ACC112 (cell line): ENCODE measurements at regions not wholly inside any gene's neighbourhood (a gene's known extent, or its start where the extent isn't known, plus 50 kb on each side); places are given as distances from the start of the nearest gene placed in this dataset.
A peak's percentile ranks its signal among the peaks of the same experiment; 100 is the strongest.

Experiments used
- H2AFZ ChIP-seq: fragments of 200-600 bp; sonication (generic); one replicate; pipeline ENCODE4 v1.6.0; 2017; ENCODE audit warnings: antibody characterized with exemption, low read length; ENCODE audit not compliant: unreplicated experiment
- H3K27ac ChIP-seq: fragments of 200-600 bp; sonication (generic); 2 replicates; pipeline ENCODE4 v1.5.1; 2014; ENCODE audit warnings: low read depth, mild to moderate bottlenecking, antibody characterized with exemption, low read length, moderate library complexity
- H3K27me3 ChIP-seq: fragments of 200-600 bp; sonication (generic); 2 replicates; pipeline ENCODE4 v1.6.1; 2014; ENCODE audit warnings: mild to moderate bottlenecking, antibody characterized with exemption, low read length, moderate library complexity, mixed read lengths; ENCODE audit not compliant: insufficient read depth
- H3K36me3 ChIP-seq: fragments of 200-600 bp; sonication (generic); 2 replicates; pipeline ENCODE4 v1.6.1; 2016; ENCODE audit warnings: mild to moderate bottlenecking, antibody characterized with exemption, low read length, moderate library complexity, mixed read lengths; ENCODE audit not compliant: insufficient read depth
- H3K4me1 ChIP-seq: fragments of 200-600 bp; sonication (generic); one replicate; pipeline ENCODE4 v1.6.1; 2016; ENCODE audit warnings: low read length, mixed read lengths; ENCODE audit not compliant: insufficient read depth, unreplicated experiment, control insufficient read depth
- H3K4me3 ChIP-seq: fragments of 200-600 bp; sonication (generic); 2 replicates; pipeline ENCODE4 v1.5.1; 2014; ENCODE audit warnings: mild to moderate bottlenecking, low read depth, low read length
- H3K79me2 ChIP-seq: fragments of 200-600 bp; sonication (generic); one replicate; pipeline ENCODE4 v1.6.0; 2016; ENCODE audit warnings: low read length; ENCODE audit not compliant: control insufficient read depth, unreplicated experiment, insufficient read depth

DNA sequence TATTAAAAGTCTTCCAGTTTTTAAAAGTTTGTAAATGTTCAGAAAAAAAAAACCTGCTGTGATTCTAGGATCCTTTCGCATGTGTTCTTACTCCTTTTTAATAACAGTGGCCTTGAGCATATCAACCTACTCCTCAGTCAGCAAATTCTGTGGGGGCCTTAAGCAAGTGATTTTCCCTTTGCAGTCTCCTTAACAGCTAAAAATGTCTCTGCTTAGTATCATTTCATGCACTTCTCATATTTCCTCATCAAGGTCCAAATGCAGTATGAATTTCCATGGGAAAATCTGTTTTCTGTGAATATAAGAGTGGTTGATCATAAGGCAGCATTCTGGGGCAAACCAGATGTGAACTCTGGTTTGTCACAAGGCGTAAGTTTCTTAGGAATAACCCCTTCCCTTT is 2175.1 kb upstream of the PIK3C3 start:
- H3K36me3 ChIP-seq: no peaks in the 10 kb centered on the region
- no peak overlapping the region for H3K27ac ChIP-seq
- H2AFZ ChIP-seq: no peak overlapping the region
- no peaks in the 10 kb centered on the region for H3K27me3 ChIP-seq
- no peaks in the 10 kb centered on the region for H3K4me1 ChIP-seq
- H3K4me3 ChIP-seq: no peak overlapping the region
- peaks cover 16% of the 10 kb centered on the region for H3K79me2 ChIP-seq

- Histone ChIP-seq H3K4me3 (no peak overlapping the region), H3K27me3 (no peaks in the 10 kb centered on the region), H3K4me1 (peaks cover 13% of the 10 kb centered on the region), H2AFZ (no peak overlapping the region), H3K36me3 (no peaks in the 10 kb centered on the region), H3K79me2 (peaks cover 9% of the 10 kb centered on the region), H3K27ac (no peak overlapping the region)
These were observed 2178.3 kb upstream of the PIK3C3 start for GRCh38 chr18:39776766-39777165.

DNA sequence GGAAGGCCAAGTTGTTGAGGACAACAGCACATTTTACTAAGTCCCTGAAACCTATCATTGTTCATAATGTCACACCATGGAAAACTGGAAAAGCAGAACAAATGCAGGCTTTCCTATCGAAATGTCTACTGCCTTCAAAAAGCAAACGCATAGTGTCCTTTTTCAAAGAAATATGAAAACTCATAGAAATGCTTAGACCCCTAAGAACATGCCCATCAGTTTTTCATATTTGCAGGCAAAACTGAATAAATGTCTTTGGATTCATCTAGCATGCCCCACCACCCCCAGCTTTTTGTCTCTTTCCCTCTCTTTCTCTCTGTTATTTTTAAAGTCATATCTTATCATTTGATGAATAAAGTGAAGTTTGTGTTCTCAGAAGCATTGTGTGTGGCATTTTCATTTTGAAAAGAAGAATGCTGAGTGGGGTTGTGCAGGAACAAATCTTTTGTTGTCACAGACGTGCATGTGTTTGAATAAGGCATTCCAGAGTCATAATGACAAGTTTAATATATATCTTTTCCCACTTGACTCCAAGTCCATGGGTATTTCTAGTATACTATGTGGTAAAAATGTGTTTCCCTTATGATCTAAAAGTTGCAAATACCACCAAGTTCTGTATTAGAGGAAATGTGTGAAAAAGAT is 2180.0 kb upstream of the PIK3C3 start:
- Histone ChIP-seq H3K27me3 (no peaks in the 10 kb centered on the region), H3K27ac (no peak overlapping the region), H3K4me3 (no peak overlapping the region), H2AFZ (no peak overlapping the region), H3K36me3 (no peaks in the 10 kb centered on the region), H3K4me1 (peaks cover 13% of the 10 kb centered on the region), H3K79me2 (peaks cover 12% of the 10 kb centered on the region)

GRCh38 chr18:39773646-39774045 is 2181.4 kb upstream of the PIK3C3 start:
- Histone ChIP-seq H3K27me3 (no peaks in the 10 kb centered on the region), H3K4me1 (peaks cover 13% of the 10 kb centered on the region), H2AFZ (no peak overlapping the region), H3K4me3 (no peak overlapping the region), H3K36me3 (no peaks in the 10 kb centered on the region), H3K79me2 (peaks cover 8% of the 10 kb centered on the region), H3K27ac (no peak overlapping the region)

- H3K4me3 ChIP-seq: no peak overlapping the region
- H3K4me1 ChIP-seq: peaks cover 13% of the 10 kb centered on the region
- H3K27ac ChIP-seq: peak overlapping the region; percentile 6; the same call in 1 of the 2 replicates
- no peaks in the 10 kb centered on the region for H3K36me3 ChIP-seq
- no peaks in the 10 kb centered on the region for H3K27me3 ChIP-seq
- H3K79me2 ChIP-seq: peaks cover 8% of the 10 kb centered on the region
- H2AFZ ChIP-seq: no peak overlapping the region
These were observed 2182.7 kb upstream of the PIK3C3 start for GRCh38 chr18:39772155-39772919.

DNA sequence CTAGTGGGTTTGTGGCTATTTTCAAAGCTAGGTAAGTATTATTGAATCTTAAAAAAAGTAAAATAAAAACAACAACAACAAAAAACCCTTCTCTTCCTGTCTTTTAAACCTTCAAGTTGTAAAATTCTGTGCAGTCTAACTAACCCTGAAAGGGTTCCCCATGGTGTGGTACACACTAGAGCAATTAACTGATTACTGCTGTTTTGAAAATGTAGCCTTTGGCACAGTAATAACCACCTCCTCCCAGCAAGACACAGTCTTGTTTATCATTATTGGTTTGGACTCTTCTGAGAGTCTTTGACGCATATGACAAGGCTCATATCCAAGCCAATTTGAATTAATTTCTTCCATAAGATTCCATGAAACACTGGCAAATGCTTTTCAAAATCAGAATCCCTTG is 2184.6 kb upstream of the PIK3C3 start:
- peaks cover 3% of the 10 kb centered on the region for H3K79me2 ChIP-seq
- no peaks in the 10 kb centered on the region for H3K27me3 ChIP-seq
- H2AFZ ChIP-seq: no peak overlapping the region
- H3K27ac ChIP-seq: no peak overlapping the region
- no peaks in the 10 kb centered on the region for H3K36me3 ChIP-seq
- H3K4me3 ChIP-seq: no peak overlapping the region
- peaks cover 13% of the 10 kb centered on the region for H3K4me1 ChIP-seq

- Histone ChIP-seq H2AFZ (no peak overlapping the region), H3K27me3 (no peaks in the 10 kb centered on the region), H3K79me2 (no peaks in the 10 kb centered on the region), H3K4me1 (no peaks in the 10 kb centered on the region), H3K27ac (no peak overlapping the region), H3K4me3 (no peak overlapping the region), H3K36me3 (no peaks in the 10 kb centered on the region)
These were observed 2190.2 kb upstream of the PIK3C3 start for GRCh38 chr18:39764873-39765272.

DNA sequence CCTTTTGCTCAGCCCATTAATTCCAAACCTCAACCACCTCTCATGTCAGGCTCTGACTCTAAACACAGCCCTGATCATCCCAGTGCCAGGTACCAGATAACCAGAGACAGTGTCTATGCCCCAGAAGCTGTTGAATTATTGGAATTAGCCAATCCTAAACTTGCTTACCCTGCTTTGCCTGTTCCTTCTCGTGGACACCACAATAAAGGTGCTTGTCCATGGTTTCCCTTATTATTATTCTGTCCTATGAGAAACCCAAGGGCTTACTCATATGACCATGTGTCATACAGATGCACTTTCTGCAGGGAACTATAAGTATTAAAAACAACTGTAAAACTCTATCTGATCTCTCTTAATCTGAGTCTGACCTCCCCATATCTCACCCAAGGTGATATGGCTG is 2193.8 kb upstream of the PIK3C3 start:
- H3K27ac ChIP-seq: no peak overlapping the region
- no peaks in the 10 kb centered on the region for H3K36me3 ChIP-seq
- H2AFZ ChIP-seq: no peak overlapping the region
- no peaks in the 10 kb centered on the region for H3K4me1 ChIP-seq
- H3K27me3 ChIP-seq: no peaks in the 10 kb centered on the region
- H3K79me2 ChIP-seq: no peaks in the 10 kb centered on the region
- H3K4me3 ChIP-seq: no peak overlapping the region

DNA sequence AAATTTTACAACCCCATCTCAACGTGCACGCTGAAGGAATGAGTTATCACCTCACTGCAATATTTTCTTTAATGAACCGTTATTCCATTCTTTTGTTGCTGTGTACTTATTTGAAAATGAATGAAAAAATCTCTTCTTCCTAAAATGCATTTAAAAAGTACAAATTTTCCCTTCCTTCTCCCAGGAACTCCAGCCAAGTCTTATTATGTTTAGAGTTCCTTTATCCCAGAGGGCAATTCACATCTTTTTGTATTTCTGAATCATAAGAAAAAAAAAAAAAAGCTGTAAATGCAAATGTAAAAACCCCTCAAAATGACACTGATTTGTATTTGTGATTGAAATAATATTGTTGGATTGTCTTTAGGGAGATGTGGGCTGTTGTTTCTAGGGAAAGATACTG is 2194.3 kb upstream of the CELF4 start:
- Histone ChIP-seq H2AFZ (no peak overlapping the region), H3K27me3 (no peaks in the 10 kb centered on the region), H3K4me1 (no peaks in the 10 kb centered on the region), H3K79me2 (no peaks in the 10 kb centered on the region), H3K27ac (no peak overlapping the region), H3K4me3 (no peak overlapping the region), H3K36me3 (no peaks in the 10 kb centered on the region)

GRCh38 chr18:39753178-39753577 is 2187.6 kb upstream of the CELF4 start:
- Histone ChIP-seq H3K36me3 (peaks cover 9% of the 10 kb centered on the region; the same call in 1 of the 2 replicates), H2AFZ (no peak overlapping the region), H3K27me3 (no peaks in the 10 kb centered on the region), H3K27ac (no peak overlapping the region), H3K79me2 (no peaks in the 10 kb centered on the region), H3K4me1 (no peaks in the 10 kb centered on the region), H3K4me3 (no peak overlapping the region)

GRCh38 chr18:39752351-39752750 is 2186.8 kb upstream of the CELF4 start:
- Histone ChIP-seq H2AFZ (no peak overlapping the region), H3K27me3 (no peaks in the 10 kb centered on the region), H3K27ac (no peak overlapping the region), H3K79me2 (no peaks in the 10 kb centered on the region), H3K36me3 (peaks cover 9% of the 10 kb centered on the region; the same call in 1 of the 2 replicates), H3K4me3 (no peak overlapping the region), H3K4me1 (no peaks in the 10 kb centered on the region)
